ENCODE measurements at regions not wholly inside any gene's neighbourhood (a gene's known extent, or its start where the extent isn't known, plus 50 kb on each side); places are given as distances from the start of the nearest gene placed in this dataset.
A peak's percentile ranks its signal among the peaks of the same experiment; 100 is the strongest.
"Not testable (repeated sequence)": the region's sequence is repeated elsewhere in the genome, so short reads cannot be mapped to it uniquely, and the experiment has no call there.

- in situ Hi-C loops (cut with HindIII; ENCODE audit: low sequenced_read_pairs) = no loop called here
- no peak overlapping the region for H3K4me3 ChIP-seq (ENCODE audit: low read depth, low read length)
- no peak for TF ChIP-seq CTCF (IDR thresholded peaks at IDR 0.05; ENCODE audit: low read depth, low read length)
- DNase-seq (ENCODE audit: low read depth, low spot score) = no peak
Observed at GRCh38 chr2:13826314-13826853, 806.1 kb upstream of the LRATD1 start.

GRCh38 chr2:13858626-13859025 is 773.9 kb upstream of the LRATD1 start:
- peak; percentile 56 for DNase-seq (ENCODE audit: low read depth, low spot score)
- no peak overlapping the region for H3K4me3 ChIP-seq (ENCODE audit: low read depth, low read length)
- no peak for TF ChIP-seq CTCF (IDR thresholded peaks at IDR 0.05; ENCODE audit: low read depth, low read length)
- in situ Hi-C loops (cut with HindIII; ENCODE audit: low sequenced_read_pairs) = no loop called here

GRCh38 chr2:13868275-13868674 is 764.2 kb upstream of the LRATD1 start:
- DNase-seq (ENCODE audit: low read depth, low spot score); H3K4me3 ChIP-seq (ENCODE audit: low read depth, low read length); in situ Hi-C loops (cut with HindIII; ENCODE audit: low sequenced_read_pairs): not testable (repeated sequence)

- in situ Hi-C loops (cut with HindIII; ENCODE audit: low sequenced_read_pairs) = no loop called here
- no peak for TF ChIP-seq CTCF (IDR thresholded peaks at IDR 0.05; ENCODE audit: low read depth, low read length)
- no peak for DNase-seq (ENCODE audit: low read depth, low spot score)
- H3K4me3 ChIP-seq (ENCODE audit: low read depth, low read length) = no peak overlapping the region
Observed at GRCh38 chr2:13876491-13877037, 756.0 kb upstream of the LRATD1 start.

GRCh38 chr2:13877571-13877970 is 754.9 kb upstream of the LRATD1 start:
- DNase-seq (ENCODE audit: low read depth, low spot score) = no peak
- in situ Hi-C loops (cut with HindIII; ENCODE audit: low sequenced_read_pairs) = no loop called here
- no peak for TF ChIP-seq CTCF (IDR thresholded peaks at IDR 0.05; ENCODE audit: low read depth, low read length)
- H3K4me3 ChIP-seq (ENCODE audit: low read depth, low read length) = no peak overlapping the region

GRCh38 chr2:13884291-13884976 is 748.1 kb upstream of the LRATD1 start:
- in situ Hi-C loops (cut with HindIII; ENCODE audit: low sequenced_read_pairs) = no loop called here
- no peak overlapping the region for H3K4me3 ChIP-seq (ENCODE audit: low read depth, low read length)
- no peak for TF ChIP-seq CTCF (IDR thresholded peaks at IDR 0.05; ENCODE audit: low read depth, low read length)
- no peak for DNase-seq (ENCODE audit: low read depth, low spot score)

GRCh38 chr2:13901526-13901925 is 731.0 kb upstream of the LRATD1 start:
- in situ Hi-C loops (cut with HindIII; ENCODE audit: low sequenced_read_pairs) = no loop called here
- H3K4me3 ChIP-seq (ENCODE audit: low read depth, low read length) = no peak overlapping the region
- TF ChIP-seq CTCF (IDR thresholded peaks at IDR 0.05; ENCODE audit: low read depth, low read length) = no peak
- DNase-seq (ENCODE audit: low read depth, low spot score) = no peak

Measured in astrocyte of the spinal cord (primary cell).